OCI-LY7 (cell line): ENCODE measurements at regions not wholly inside any gene's neighbourhood (a gene's known extent, or its start where the extent isn't known, plus 50 kb on each side); places are given as distances from the start of the nearest gene placed in this dataset.
A peak's percentile ranks its signal among the peaks of the same experiment; 100 is the strongest.

Experiments
- BruUV-seq: library from RNA; stranded (reverse); fragments of 400-500 nt; replicated peaks from 2 replicates; lab custom pipeline; 2021; lab: Mats Ljungman, UMichigan
- CTCF ChIA-PET: fragments of 300-600 bp; sonication (Branson Sonifier 250); formaldehyde crosslinking; loops from one replicate; lab custom pipeline; 2022; ENCODE audit warnings: antibody characterized with exemption; ENCODE audit not compliant: unreplicated experiment; lab: Charles Lee
- POLR2A ChIA-PET: fragments of 300-600 bp; sonication (Branson Sonifier 250); formaldehyde crosslinking; loops from one replicate; lab custom pipeline; 2022; ENCODE audit warnings: antibody characterized with exemption; lab: Charles Lee
- DNase-seq: peaks from one replicate; pipeline ENCODE4 v3.0.0-alpha.2; 2015; ENCODE audit warnings: low spot score
- H2AFZ ChIP-seq: fragments of 200-600 bp; sonication (generic), shearing (Covaris generic); 2 replicates; pipeline ENCODE4 v1.6.1; 2014; ENCODE audit warnings: mild to moderate bottlenecking, antibody characterized with exemption, low read length, moderate library complexity
- H3K27ac ChIP-seq: fragments of 200-600 bp; sonication (generic); 2 replicates; pipeline ENCODE4 v1.5.1; 2014; ENCODE audit warnings: mixed run types, low read depth, mild to moderate bottlenecking, moderate library complexity, low read length, inconsistent platforms; ENCODE audit not compliant: poor library complexity, severe bottlenecking
- H3K36me3 ChIP-seq: fragments of 200-600 bp; sonication (generic); 2 replicates; pipeline ENCODE4 v1.6.1; 2014; ENCODE audit warnings: mild to moderate bottlenecking, antibody characterized with exemption, low read length, moderate library complexity, mixed read lengths; ENCODE audit not compliant: insufficient read depth
- H3K4me1 ChIP-seq: fragments of 200-600 bp; sonication (generic); 2 replicates; pipeline ENCODE4 v1.5.1; 2014; ENCODE audit warnings: mild to moderate bottlenecking, low read length; ENCODE audit not compliant: insufficient read depth, poor library complexity, severe bottlenecking
- H3K4me2 ChIP-seq: fragments of 200-600 bp; sonication (generic); 2 replicates; pipeline ENCODE4 v1.6.1; 2014; ENCODE audit warnings: mild to moderate bottlenecking, low read length
- H3K4me3 ChIP-seq: fragments of 200-600 bp; sonication (generic); 2 replicates; pipeline ENCODE4 v1.5.1; 2014; ENCODE audit warnings: mild to moderate bottlenecking, low read depth, low read length; ENCODE audit not compliant: poor library complexity, severe bottlenecking
- H3K79me2 ChIP-seq: fragments of 200-600 bp; sonication (generic); 2 replicates; pipeline ENCODE4 v1.6.1; 2016; ENCODE audit warnings: low read depth, mild to moderate bottlenecking, low read length, moderate library complexity, mixed read lengths; ENCODE audit not compliant: insufficient read depth
- H3K9me2 ChIP-seq: fragments of 200-600 bp; sonication (generic); 2 replicates; pipeline ENCODE4 v1.6.1; 2016; ENCODE audit warnings: mild to moderate bottlenecking, low read length, mixed read lengths; ENCODE audit not compliant: insufficient read depth
- H3K9me3 ChIP-seq: fragments of 200-600 bp; sonication (generic); 2 replicates; pipeline ENCODE4 v1.6.1; 2014; ENCODE audit warnings: mild to moderate bottlenecking, mixed run types, low read length, mixed read lengths
- H4K20me1 ChIP-seq: fragments of 200-600 bp; sonication (generic); 2 replicates; pipeline ENCODE4 v1.6.1; 2014; ENCODE audit warnings: mild to moderate bottlenecking, antibody characterized with exemption, low read length, moderate library complexity, mixed read lengths; ENCODE audit not compliant: insufficient read depth
- CTCF ChIP-seq: fragments of 200-600 bp; sonication (generic); conservative IDR thresholded peaks from 2 replicates; pipeline ENCODE4 v1.5.1; 2014; ENCODE audit warnings: mild to moderate bottlenecking, antibody characterized with exemption, low read length, moderate library complexity, mixed read lengths
- EZH2phosphoT487 ChIP-seq: fragments of 200-600 bp; sonication (generic); IDR thresholded peaks from 2 replicates; pipeline ENCODE4 v1.6.1; 2018; ENCODE audit warnings: low read depth, borderline replicate concordance, mild to moderate bottlenecking, mixed run types, antibody characterized with exemption, low read length, moderate library complexity, mixed read lengths
- intact Hi-C: fragments of 100-400 bp; cut with micrococcal nuclease; formaldehyde crosslinking; loops from one replicate; pipeline ENCODE4 v1.10.0; 2022; ENCODE audit not compliant: unreplicated experiment

GRCh38 chr14:26172396-26172795, 425.4 kb downstream of the NOVA1 start:
- Histone ChIP-seq H3K36me3 (no peaks in the 10 kb centered on the region), H4K20me1 (no peaks in the 10 kb centered on the region), H3K4me1 (no peaks in the 10 kb centered on the region), H3K9me2 (no peaks in the 10 kb centered on the region), H3K27ac (no peak overlapping the region), H3K4me3 (no peak overlapping the region), H2AFZ (no peak overlapping the region), H3K4me2 (no peak overlapping the region), H3K9me3 (no peaks in the 10 kb centered on the region), H3K79me2 (no peaks in the 10 kb centered on the region)
- no peak for TF ChIP-seq EZH2phosphoT487
- TF ChIP-seq CTCF, result no peak
- no TSS peak for BruUV-seq
- intact Hi-C loops, result no loop called here
- ChIA-PET CTCF (no interaction called here), POLR2A (interaction anchor here (0.9 kb wide), 1 partner anchor 10 kb away, joined by 3 read pairs; no protein-coding TSS in a partner anchor)
- no peak for DNase-seq

- Histone ChIP-seq H3K9me2 (no peaks in the 10 kb centered on the region), H3K4me1 (no peaks in the 10 kb centered on the region), H2AFZ (no peak overlapping the region), H4K20me1 (no peaks in the 10 kb centered on the region), H3K4me2 (no peak overlapping the region), H3K36me3 (no peaks in the 10 kb centered on the region), H3K27ac (no peak overlapping the region), H3K4me3 (no peak overlapping the region), H3K79me2 (no peaks in the 10 kb centered on the region), H3K9me3 (no peaks in the 10 kb centered on the region)
- TF ChIP-seq CTCF (no peak), EZH2phosphoT487 (no peak)
- intact Hi-C loops, result no loop called here
- DNase-seq, result no peak
- no TSS peak for BruUV-seq
- POLR2A ChIA-PET, result interaction anchor here (0.9 kb wide), 1 partner anchor 14 kb away, joined by 3 read pairs; no protein-coding TSS in a partner anchor
- CTCF ChIA-PET, result no interaction called here
Observed at GRCh38 chr14:26170885-26171284, 426.9 kb downstream of the NOVA1 start.

- CTCF ChIA-PET, result no interaction called here
Observed at GRCh38 chr14:26163761-26164160, 434.1 kb downstream of the NOVA1 start.

More at GRCh38 chr14:26163761-26164160, 434.1 kb downstream of the NOVA1 start:
- Histone ChIP-seq H3K27ac (no peak overlapping the region), H3K36me3 (no peaks in the 10 kb centered on the region), H3K4me1 (no peaks in the 10 kb centered on the region), H4K20me1 (no peaks in the 10 kb centered on the region), H2AFZ (no peak overlapping the region), H3K4me2 (no peak overlapping the region), H3K79me2 (no peaks in the 10 kb centered on the region), H3K4me3 (no peak overlapping the region), H3K9me3 (no peaks in the 10 kb centered on the region), H3K9me2 (no peaks in the 10 kb centered on the region)
- TF ChIP-seq EZH2phosphoT487, result no peak
- peak; percentile 40; the same call in 1 of the 2 replicates for TF ChIP-seq CTCF
- intact Hi-C loops, result no loop called here
- no TSS peak for BruUV-seq
- DNase-seq, result no peak
- POLR2A ChIA-PET, result interaction anchor here (0.7 kb wide), 1 partner anchor 681 kb away, joined by 3 read pairs; no protein-coding TSS in a partner anchor
